Activated CD4-positive, alpha-beta T cell treated with anti-CD3 and anti-CD28 coated beads for 24 hours (primary cell): ENCODE measurements at regions not wholly inside any gene's neighbourhood (a gene's known extent, or its start where the extent isn't known, plus 50 kb on each side); places are given as distances from the start of the nearest gene placed in this dataset.
A peak's percentile ranks its signal among the peaks of the same experiment; 100 is the strongest.

Source experiments
- DNase-seq, 2 donors: peaks; one replicate each; pipeline ENCODE4 v3.0.0-alpha.2; 2020; ENCODE audit warnings: low read depth in 2 of 2

DNA sequence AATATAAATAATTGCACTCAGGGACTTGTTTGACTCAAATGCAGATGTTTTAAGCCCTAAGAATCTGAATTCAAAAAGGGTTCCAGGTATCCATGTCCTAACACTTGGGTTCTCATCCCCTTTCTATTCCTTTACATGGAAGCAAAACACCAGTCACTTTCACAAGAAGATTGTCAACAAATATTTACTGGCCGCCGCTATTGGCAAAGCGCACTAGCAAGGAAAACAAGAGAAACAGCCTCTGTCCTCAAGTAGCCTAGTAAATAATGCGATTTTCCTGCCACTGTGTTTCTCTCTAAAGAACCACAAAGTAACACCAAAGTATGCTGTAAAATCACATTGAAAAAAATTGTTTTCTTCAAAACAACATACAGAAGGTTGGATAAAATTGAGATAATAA is 66.7 kb upstream of the EZH2 start:
- no peak for DNase-seq

DNA sequence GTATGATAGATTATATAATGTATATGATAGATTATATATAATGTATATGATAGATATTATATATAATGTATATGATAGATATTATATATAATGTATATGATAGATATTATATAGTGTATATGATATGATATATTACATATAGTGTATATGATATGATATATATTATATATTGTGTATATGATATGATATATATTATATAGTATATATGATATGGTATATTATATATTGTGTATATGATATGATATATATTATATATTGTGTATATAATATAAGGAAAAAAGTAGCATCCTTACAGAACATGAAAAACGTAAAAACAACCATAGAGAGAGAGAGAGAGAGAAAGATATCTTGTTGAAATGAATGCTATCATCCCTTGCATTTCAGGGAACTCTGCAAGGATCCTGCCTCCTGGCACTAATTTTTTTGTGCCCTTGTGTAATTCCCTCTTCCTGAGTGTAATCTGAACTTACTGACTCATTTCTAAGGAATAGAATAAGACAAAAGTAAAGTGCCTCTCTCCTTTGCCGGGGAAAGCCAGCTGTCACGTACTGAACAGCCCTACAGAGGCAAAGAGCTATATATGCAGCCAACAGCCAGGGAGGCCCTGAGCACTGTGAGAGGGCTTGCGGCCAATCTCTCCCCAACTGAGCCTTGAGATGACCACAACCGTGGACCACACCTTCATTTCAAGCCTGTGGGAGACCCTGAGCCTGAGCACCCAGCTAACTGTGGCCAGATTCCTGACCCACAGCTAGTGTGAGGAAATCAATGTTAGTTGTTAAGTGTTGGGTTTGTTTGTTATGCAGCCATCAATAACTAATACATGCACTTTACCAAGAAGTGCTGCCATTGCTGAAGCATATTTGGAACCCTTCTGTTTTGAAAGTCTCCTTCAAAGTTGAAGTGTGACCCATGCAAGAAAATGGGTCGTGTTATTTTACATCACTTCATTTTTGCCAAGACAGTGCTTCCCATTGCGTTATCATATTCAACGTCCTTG is 61.1 kb upstream of the EZH2 start:
- no peak for DNase-seq

DNA sequence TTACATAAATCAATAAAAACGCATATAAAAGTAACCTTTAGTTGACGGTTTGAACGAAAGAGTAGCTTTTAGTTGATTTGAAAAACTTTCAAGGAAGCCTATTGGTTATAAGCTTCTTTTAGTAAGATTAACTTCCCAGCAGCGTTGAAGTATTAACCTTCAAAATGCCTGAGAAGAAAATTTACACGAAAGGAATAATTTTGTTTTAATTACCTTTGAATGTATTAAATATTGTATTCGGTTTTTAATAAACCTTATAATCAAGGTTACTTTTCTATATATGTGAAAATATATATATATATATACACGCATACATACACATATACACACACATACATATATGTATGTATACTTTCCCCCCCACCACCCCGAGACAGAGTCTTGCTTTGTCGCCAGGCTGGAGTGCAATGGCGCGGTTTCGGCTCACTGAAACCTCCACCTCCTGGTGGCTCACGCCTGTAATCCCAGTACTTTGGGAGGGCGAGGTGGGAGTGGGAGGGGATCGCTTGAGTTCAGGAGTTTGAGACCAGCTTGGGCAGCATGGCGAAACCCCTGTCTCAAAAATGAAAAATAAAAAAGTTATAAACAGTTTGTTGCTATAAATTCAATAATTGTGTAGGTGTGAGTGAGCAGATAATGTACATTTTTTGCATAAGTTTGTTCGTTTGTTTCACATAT is 57.6 kb upstream of the EZH2 start:
- peak; percentile 44 to 58 for DNase-seq

DNA sequence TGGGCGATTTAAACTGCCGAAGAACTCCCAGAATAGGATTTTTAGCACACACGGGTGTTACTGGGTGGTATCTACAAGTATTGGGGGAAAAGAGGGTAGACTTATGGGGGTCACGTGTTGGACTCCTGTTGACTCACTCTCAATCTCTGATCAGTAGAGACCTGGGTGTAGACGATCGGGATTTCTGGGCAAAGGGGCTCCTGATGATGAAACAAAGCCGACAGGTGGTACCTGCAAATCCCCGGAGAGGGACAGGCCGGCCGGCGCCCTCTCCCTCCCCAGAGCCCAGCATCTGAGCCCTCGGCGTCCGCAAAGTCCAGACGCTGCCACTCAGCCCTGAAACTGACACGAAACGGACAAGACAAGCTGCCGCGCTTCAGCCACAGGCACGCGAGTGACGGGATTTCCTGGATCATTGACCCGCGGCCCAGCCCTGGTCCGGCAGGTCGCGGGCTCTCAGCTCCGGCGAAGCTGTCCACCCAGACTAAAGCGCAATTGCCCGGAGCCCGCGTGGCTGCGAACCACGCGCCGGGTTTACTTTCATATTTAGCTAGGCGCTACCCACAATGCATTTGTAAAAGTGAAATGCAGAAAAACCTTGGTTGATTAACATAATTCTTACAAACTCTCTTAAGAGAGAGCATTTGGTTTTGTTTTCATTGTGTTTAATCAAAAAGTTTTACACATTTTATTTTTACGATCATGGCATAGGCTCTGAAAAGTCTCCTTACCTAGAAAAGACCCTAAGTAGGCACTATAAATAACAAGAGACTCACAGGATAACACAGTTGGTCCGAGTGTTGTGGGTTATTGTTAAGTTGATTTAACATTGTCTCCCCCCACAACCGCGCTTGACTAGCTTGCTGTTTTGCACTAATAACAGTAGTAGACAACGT is 56.9 kb upstream of the EZH2 start:
- peak; percentile 42 to 48 for DNase-seq

DNA sequence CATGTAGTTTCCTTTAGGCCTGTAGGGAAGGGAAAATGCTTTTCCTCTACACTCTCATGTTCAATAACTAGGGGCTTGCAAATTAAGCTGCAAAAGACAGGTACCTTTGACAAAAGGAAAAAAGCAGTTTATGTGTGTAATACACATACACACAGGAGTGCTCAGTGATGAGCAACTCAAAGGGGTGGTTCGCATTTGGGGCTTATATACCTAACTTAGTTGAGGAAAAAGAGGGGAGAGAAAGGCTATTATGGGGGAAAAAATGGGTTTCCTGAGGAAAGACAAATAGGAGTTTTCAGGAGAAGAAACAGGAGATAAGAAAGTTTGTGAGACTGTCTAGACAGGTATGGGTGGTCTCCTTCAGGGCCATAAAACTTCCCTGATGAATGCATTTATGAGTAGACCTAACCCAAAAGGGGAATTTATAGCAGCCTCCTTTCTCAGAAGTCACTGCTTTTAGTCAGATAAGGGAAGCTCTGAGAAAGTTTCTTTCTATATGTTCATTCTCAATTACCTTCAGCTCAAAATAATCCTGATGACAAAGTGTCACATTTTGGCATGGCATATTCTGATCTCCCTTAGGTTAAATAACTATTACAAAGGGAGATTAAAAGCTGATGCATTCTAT is 55.2 kb upstream of the EZH2 start:
- no peak for DNase-seq

DNA sequence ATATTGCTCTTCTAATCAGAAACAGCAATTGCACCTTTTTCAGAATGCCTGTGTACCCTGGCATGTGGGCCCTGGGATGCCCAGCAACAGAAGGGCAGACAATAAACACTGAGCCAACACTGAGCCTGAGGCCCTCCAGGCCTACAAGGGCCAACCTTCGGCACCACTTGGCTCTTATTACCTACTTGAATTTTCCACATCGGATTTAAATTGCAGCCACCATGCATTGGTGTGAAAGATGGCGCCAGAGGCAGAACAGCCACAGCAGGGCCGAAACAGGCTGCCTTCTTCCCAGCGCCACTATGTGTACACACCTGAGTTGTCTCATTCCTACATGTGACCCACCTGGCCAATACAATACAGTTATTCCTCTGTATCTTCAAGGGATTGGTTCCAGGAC is 51.4 kb upstream of the EZH2 start:
- DNase-seq, result no peak
